ENCODE measurements at regions not wholly inside any gene's neighbourhood (a gene's known extent, or its start where the extent isn't known, plus 50 kb on each side); places are given as distances from the start of the nearest gene placed in this dataset.

GRCh38 chr2:194739217-194739616, 917.8 kb upstream of the SLC39A10 start:
- no peak for TF ChIP-seq CTCF (IDR thresholded peaks at IDR 0.05)
- ATAC-seq (ENCODE audit: low FRiP score), result no peak
- no peak for DNase-seq (ENCODE audit: low spot score)

DNA sequence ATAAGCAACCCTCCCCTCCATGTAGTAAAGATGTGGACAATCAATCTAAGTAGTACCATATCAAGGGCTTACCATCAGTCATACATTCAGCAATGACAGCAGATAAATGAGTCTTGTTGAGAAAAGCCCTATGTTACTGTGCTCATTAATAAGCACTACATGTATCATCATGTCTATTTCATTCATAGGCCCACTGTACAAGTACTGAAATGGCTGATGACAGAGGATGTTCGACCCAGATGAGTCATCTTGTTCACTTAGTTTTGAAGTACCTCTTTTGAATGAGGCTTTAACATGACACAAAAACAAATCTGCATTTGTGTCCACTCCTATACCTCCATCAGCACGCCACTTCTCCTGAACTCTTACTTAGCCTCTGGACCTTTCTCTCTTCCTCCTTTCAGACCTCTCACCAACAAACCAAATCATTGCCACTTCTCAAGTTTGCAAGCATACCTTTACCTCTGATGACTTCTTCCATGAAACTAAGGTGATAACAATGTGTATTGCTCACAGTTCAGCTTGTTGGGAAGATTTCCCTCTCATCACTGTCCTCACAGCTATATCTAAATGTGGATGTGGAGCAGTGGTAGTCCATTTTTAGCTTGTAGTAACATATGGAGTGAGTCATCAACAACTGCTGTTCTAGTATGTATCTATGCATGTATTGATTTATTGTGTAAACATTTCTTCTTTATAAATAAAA, 921.0 kb upstream of the SLC39A10 start:
- no peak for TF ChIP-seq CTCF (IDR thresholded peaks at IDR 0.05)
- no peak for DNase-seq (ENCODE audit: low spot score)
- no peak for ATAC-seq (ENCODE audit: low FRiP score)

GRCh38 chr2:194730266-194730665, 926.8 kb upstream of the SLC39A10 start:
- DNase-seq (ENCODE audit: low spot score), result no peak
- no peak for ATAC-seq (ENCODE audit: low FRiP score)
- TF ChIP-seq CTCF (IDR thresholded peaks at IDR 0.05), result no peak

DNA sequence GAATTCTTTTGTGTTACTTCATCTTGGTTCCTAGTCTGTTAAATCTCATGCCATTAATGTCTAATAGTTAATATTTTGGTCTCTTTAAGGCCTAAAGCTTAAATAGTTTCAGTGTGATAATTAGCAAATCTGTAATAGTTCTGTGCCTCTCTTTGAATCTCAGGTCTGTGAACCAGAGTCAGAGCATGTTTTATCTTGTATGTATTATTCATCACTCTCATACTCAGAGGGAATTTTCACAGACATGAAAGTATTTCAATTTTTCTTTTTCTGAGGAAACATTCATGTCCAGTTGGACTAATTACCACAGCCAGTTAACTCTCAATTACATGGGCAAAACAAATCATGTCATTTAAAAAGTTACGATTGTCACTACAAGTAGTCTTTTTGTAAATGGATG, 931.9 kb upstream of the SLC39A10 start:
- no peak for TF ChIP-seq CTCF (IDR thresholded peaks at IDR 0.05)
- DNase-seq (ENCODE audit: low spot score), result no peak
- no peak for ATAC-seq (ENCODE audit: low FRiP score)

GRCh38 chr2:194723446-194723845, 933.6 kb upstream of the SLC39A10 start:
- DNase-seq (ENCODE audit: low spot score) (no peak), ATAC-seq (ENCODE audit: low FRiP score) (no peak)
- no peak for TF ChIP-seq CTCF (IDR thresholded peaks at IDR 0.05)

GRCh38 chr2:194721227-194721626, 935.8 kb upstream of the SLC39A10 start:
- no peak for TF ChIP-seq CTCF (IDR thresholded peaks at IDR 0.05)
- DNase-seq (ENCODE audit: low spot score) (no peak), ATAC-seq (ENCODE audit: low FRiP score) (no peak)

DNA sequence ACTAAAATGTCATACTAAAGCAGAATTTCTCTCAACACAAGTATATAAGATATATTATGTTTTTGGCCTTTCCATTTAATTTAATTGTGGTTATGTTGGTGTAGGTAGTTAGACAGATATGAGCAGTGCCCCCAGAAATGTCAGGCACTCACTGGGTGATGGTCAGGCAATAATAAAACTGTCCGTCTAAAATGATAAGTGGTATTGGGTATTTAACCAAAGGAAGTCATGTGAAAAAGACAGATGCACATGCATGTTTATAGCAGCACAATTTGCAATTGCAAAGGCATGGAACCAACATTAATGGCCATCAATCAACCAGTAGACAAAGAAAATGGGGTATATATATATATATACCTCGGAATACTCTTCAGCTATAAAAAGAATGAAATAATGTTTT, 936.6 kb upstream of the SLC39A10 start:
- ATAC-seq (ENCODE audit: low FRiP score), result no peak
- no peak for DNase-seq (ENCODE audit: low spot score)
- no peak for TF ChIP-seq CTCF (IDR thresholded peaks at IDR 0.05)

Data from omental fat pad (tissue), 3 donors.